ENCODE measurements at regions not wholly inside any gene's neighbourhood (a gene's known extent, or its start where the extent isn't known, plus 50 kb on each side); places are given as distances from the start of the nearest gene placed in this dataset.

- FAIRE-seq (no peak), DNase-seq (ENCODE audit: low read depth) (no peak)
- H3K9ac ChIP-seq (ENCODE audit: low read length), result no peak overlapping the region
- no peak overlapping the region for H3K27ac Mint-ChIP-seq (ENCODE audit: unreplicated experiment)
- H3K36me3 ChIP-seq (ENCODE audit: insufficient read depth, low read length), result no peaks in the 10 kb centered on the region
- no peak for TF ChIP-seq EZH2 (IDR thresholded peaks at IDR 0.05; ENCODE audit: insufficient read depth, low read length)
- no peak for TF ChIP-seq CTCF (IDR thresholded peaks at IDR 0.05; ENCODE audit: insufficient read depth, low read depth, low read length)
- no peak overlapping the region for H3K4me3 ChIP-seq (ENCODE audit: insufficient read depth, low read depth, low read length)
- H4K20me1 ChIP-seq (ENCODE audit: insufficient read depth, low read length), result no peaks in the 10 kb centered on the region
- H3K4me2 ChIP-seq (ENCODE audit: low read length), result no peak overlapping the region
- H3K79me2 ChIP-seq (ENCODE audit: insufficient read depth, low read length), result no peaks in the 10 kb centered on the region
- H3K27me3 Mint-ChIP-seq (ENCODE audit: low read depth, unreplicated experiment), result no peaks in the 10 kb centered on the region
- H3K36me3 Mint-ChIP-seq (ENCODE audit: low read depth, unreplicated experiment), result no peaks in the 10 kb centered on the region
- H3K9me3 Mint-ChIP-seq (ENCODE audit: unreplicated experiment), result no peaks in the 10 kb centered on the region
- no peak overlapping the region for H3K4me3 Mint-ChIP-seq (ENCODE audit: unreplicated experiment)
- H3K27me3 ChIP-seq (ENCODE audit: insufficient read depth, low read length), result no peaks in the 10 kb centered on the region
- no peak overlapping the region for H3K27ac ChIP-seq (ENCODE audit: low read depth, low read length)
- H3K9me3 ChIP-seq (ENCODE audit: insufficient read depth, low read depth, low read length), result no peaks in the 10 kb centered on the region
- peaks cover 3% of the 10 kb centered on the region for H3K4me1 ChIP-seq (ENCODE audit: insufficient read depth, low read length)
- no peak overlapping the region for H2AFZ ChIP-seq (ENCODE audit: low read depth, low read length)
- no peaks in the 10 kb centered on the region for H3K4me1 Mint-ChIP-seq (ENCODE audit: low read depth, unreplicated experiment)
These were observed 115.1 kb upstream of the TSLP start for GRCh38 chr5:110956280-110956912.

- Histone ChIP-seq H3K4me1 (ENCODE audit: insufficient read depth, low read length) (no peaks in the 10 kb centered on the region), H3K9me3 (ENCODE audit: insufficient read depth, low read depth, low read length) (no peaks in the 10 kb centered on the region), H3K36me3 (ENCODE audit: insufficient read depth, low read length) (no peaks in the 10 kb centered on the region), H3K79me2 (ENCODE audit: insufficient read depth, low read length) (no peaks in the 10 kb centered on the region), H4K20me1 (ENCODE audit: insufficient read depth, low read length) (no peaks in the 10 kb centered on the region), H3K4me2 (ENCODE audit: low read length) (no peak overlapping the region), H3K27me3 (ENCODE audit: insufficient read depth, low read length) (no peaks in the 10 kb centered on the region), H3K4me3 (ENCODE audit: insufficient read depth, low read depth, low read length) (no peak overlapping the region), H3K27ac (ENCODE audit: low read depth, low read length) (no peak overlapping the region), H2AFZ (ENCODE audit: low read depth, low read length) (no peak overlapping the region), H3K9ac (ENCODE audit: low read length) (no peak overlapping the region)
- no peak overlapping the region for H3K4me3 Mint-ChIP-seq (ENCODE audit: unreplicated experiment)
- no peaks in the 10 kb centered on the region for H3K36me3 Mint-ChIP-seq (ENCODE audit: low read depth, unreplicated experiment)
- no peak overlapping the region for H3K27ac Mint-ChIP-seq (ENCODE audit: unreplicated experiment)
- no peaks in the 10 kb centered on the region for H3K27me3 Mint-ChIP-seq (ENCODE audit: low read depth, unreplicated experiment)
- DNase-seq (ENCODE audit: low read depth) (no peak), FAIRE-seq (no peak)
- H3K9me3 Mint-ChIP-seq (ENCODE audit: unreplicated experiment), result no peaks in the 10 kb centered on the region
- TF ChIP-seq CTCF (IDR thresholded peaks at IDR 0.05; ENCODE audit: insufficient read depth, low read depth, low read length), result no peak
- TF ChIP-seq EZH2 (IDR thresholded peaks at IDR 0.05; ENCODE audit: insufficient read depth, low read length), result no peak
- H3K4me1 Mint-ChIP-seq (ENCODE audit: low read depth, unreplicated experiment), result no peaks in the 10 kb centered on the region
These were observed 114.3 kb upstream of the TSLP start for GRCh38 chr5:110956913-110957813.

Measured in astrocyte (in vitro differentiated cells and primary cell).